ENCODE measurements at regions not wholly inside any gene's neighbourhood (a gene's known extent, or its start where the extent isn't known, plus 50 kb on each side); places are given as distances from the start of the nearest gene placed in this dataset.

- TF ChIP-seq CTCF (IDR thresholded peaks at IDR 0.05; ENCODE audit: insufficient read depth in 1 of 2, low read depth in 1 of 2, low read length in 1 of 2, severe bottlenecking in 1 of 2, unreplicated experiment in 1 of 2) = no peak
- BruUV-seq (replicated peaks) = no TSS peak
- Mint-ChIP-seq H3K27ac (ENCODE audit: unreplicated experiment) (no peak overlapping the region), H3K4me3 (ENCODE audit: unreplicated experiment) (no peak overlapping the region), H3K4me1 (ENCODE audit: low read depth, unreplicated experiment) (peaks cover 6% of the 10 kb centered on the region), H3K27me3 (ENCODE audit: insufficient read depth, unreplicated experiment) (peaks cover under 1% of the 10 kb centered on the region), H3K9me3 (ENCODE audit: unreplicated experiment) (peaks cover 2% of the 10 kb centered on the region), H3K36me3 (ENCODE audit: insufficient read depth, unreplicated experiment) (no peaks in the 10 kb centered on the region)
- Histone ChIP-seq H3K9me3 (no peaks in the 10 kb centered on the region), H3K4me3 (ENCODE audit: low read depth, low read length) (no peak overlapping the region), H3K4me1 (no peaks in the 10 kb centered on the region; the same call in 1 of the 2 replicates), H3K36me3 (ENCODE audit: control insufficient read depth, insufficient read depth, low read length) (no peaks in the 10 kb centered on the region), H3K27me3 (replicated peaks; ENCODE audit: control insufficient read depth, insufficient read depth, low read length) (no peaks in the 10 kb centered on the region)
- ChIA-PET POLR2A (no interaction called here), CTCF (interaction anchor here (0.6 kb wide), 1 partner anchor 1039 kb away, joined by 4 read pairs; no protein-coding TSS in a partner anchor)
- no peak for DNase-seq
- intact Hi-C loops (cut with micrococcal nuclease; ENCODE audit: unreplicated experiment) = no loop called here
Measured at GRCh38 chr2:7726989-7727388, 809.8 kb downstream of the RNF144A start.

GRCh38 chr2:7728388-7728787, 811.2 kb downstream of the RNF144A start:
- peaks cover 6% of the 10 kb centered on the region for H3K4me1 Mint-ChIP-seq (ENCODE audit: low read depth, unreplicated experiment)
- H3K27ac Mint-ChIP-seq (ENCODE audit: unreplicated experiment) = no peak overlapping the region
- no peak for DNase-seq
- H3K4me3 Mint-ChIP-seq (ENCODE audit: unreplicated experiment) = no peak overlapping the region
- no peaks in the 10 kb centered on the region for H3K27me3 ChIP-seq (replicated peaks; ENCODE audit: control insufficient read depth, insufficient read depth, low read length)
- no peaks in the 10 kb centered on the region for H3K9me3 ChIP-seq
- BruUV-seq (replicated peaks) = no TSS peak
- H3K4me3 ChIP-seq (ENCODE audit: low read depth, low read length) = no peak overlapping the region
- peaks cover 5% of the 10 kb centered on the region for H3K27me3 Mint-ChIP-seq (ENCODE audit: insufficient read depth, unreplicated experiment)
- H3K9me3 Mint-ChIP-seq (ENCODE audit: unreplicated experiment) = peaks cover 9% of the 10 kb centered on the region
- ChIA-PET POLR2A (no interaction called here), CTCF (no interaction called here)
- TF ChIP-seq CTCF (IDR thresholded peaks at IDR 0.05; ENCODE audit: insufficient read depth in 1 of 2, low read depth in 1 of 2, low read length in 1 of 2, severe bottlenecking in 1 of 2, unreplicated experiment in 1 of 2) = no peak
- H3K4me1 ChIP-seq = no peaks in the 10 kb centered on the region; the same call in 1 of the 2 replicates
- H3K36me3 Mint-ChIP-seq (ENCODE audit: insufficient read depth, unreplicated experiment) = no peaks in the 10 kb centered on the region
- H3K36me3 ChIP-seq (ENCODE audit: control insufficient read depth, insufficient read depth, low read length) = no peaks in the 10 kb centered on the region
- intact Hi-C loops (cut with micrococcal nuclease; ENCODE audit: unreplicated experiment) = no loop called here

- BruUV-seq (replicated peaks) = no TSS peak
- H3K27ac Mint-ChIP-seq (ENCODE audit: unreplicated experiment) = no peak overlapping the region
- no peaks in the 10 kb centered on the region for H3K36me3 Mint-ChIP-seq (ENCODE audit: insufficient read depth, unreplicated experiment)
- peaks cover 6% of the 10 kb centered on the region for H3K4me1 Mint-ChIP-seq (ENCODE audit: low read depth, unreplicated experiment)
- peaks cover 5% of the 10 kb centered on the region for H3K27me3 Mint-ChIP-seq (ENCODE audit: insufficient read depth, unreplicated experiment)
- H3K4me3 Mint-ChIP-seq (ENCODE audit: unreplicated experiment) = no peak overlapping the region
- H3K27me3 ChIP-seq (replicated peaks; ENCODE audit: control insufficient read depth, insufficient read depth, low read length) = no peaks in the 10 kb centered on the region
- no peaks in the 10 kb centered on the region for H3K9me3 ChIP-seq
- H3K9me3 Mint-ChIP-seq (ENCODE audit: unreplicated experiment) = peaks cover 9% of the 10 kb centered on the region
- no peaks in the 10 kb centered on the region; the same call in 1 of the 2 replicates for H3K4me1 ChIP-seq
- no peaks in the 10 kb centered on the region for H3K36me3 ChIP-seq (ENCODE audit: control insufficient read depth, insufficient read depth, low read length)
- ChIA-PET CTCF (no interaction called here), POLR2A (no interaction called here)
- no peak overlapping the region for H3K4me3 ChIP-seq (ENCODE audit: low read depth, low read length)
- DNase-seq = no peak
- TF ChIP-seq CTCF (IDR thresholded peaks at IDR 0.05; ENCODE audit: insufficient read depth in 1 of 2, low read depth in 1 of 2, low read length in 1 of 2, severe bottlenecking in 1 of 2, unreplicated experiment in 1 of 2) = no peak
- intact Hi-C loops (cut with micrococcal nuclease; ENCODE audit: unreplicated experiment) = no loop called here
Measured at GRCh38 chr2:7730449-7730848, 813.2 kb downstream of the RNF144A start.

Data from Caco-2 (cell line).